H54 (cell line): ENCODE measurements at regions not wholly inside any gene's neighbourhood (a gene's known extent, or its start where the extent isn't known, plus 50 kb on each side); places are given as distances from the start of the nearest gene placed in this dataset.
"Not testable (repeated sequence)": the region's sequence is repeated elsewhere in the genome, so short reads cannot be mapped to it uniquely, and the experiment has no call there.

Experiments used
- DNase-seq: peaks from one replicate; pipeline ENCODE4 v3.0.0; 2011; ENCODE audit warnings: low spot score, mixed read lengths; ENCODE audit not compliant: insufficient read length
- FAIRE-seq: peaks from 3 replicates; lab custom pipeline; 2011; peaks lifted over from hg19 to GRCh38; lab: Jason Lieb, UNC
- POLR2A ChIP-seq: IDR thresholded peaks from 2 replicates; pipeline ENCODE4 v1.6.1; 2011; ENCODE audit warnings: low read depth, mild to moderate bottlenecking, low read length

DNA sequence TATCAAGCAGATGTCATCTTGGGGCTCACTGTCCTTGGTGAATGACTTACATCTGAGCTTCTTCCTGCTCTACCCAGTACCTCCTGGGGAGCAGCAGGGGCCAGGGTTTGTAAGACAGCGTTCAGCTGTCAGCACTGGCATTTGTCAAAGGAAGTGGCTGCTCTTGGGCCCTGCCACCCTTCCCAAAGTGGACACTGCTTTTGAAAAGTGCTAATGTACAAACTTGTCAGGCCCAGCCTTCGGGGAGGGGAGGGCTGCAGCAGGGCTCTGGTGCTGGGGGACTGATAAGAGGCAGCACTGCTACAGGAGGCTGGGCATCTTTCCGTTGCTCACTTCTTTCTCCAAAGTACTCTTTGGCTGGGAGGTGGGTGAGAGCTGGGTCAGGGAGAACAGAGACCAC lies 59.8 kb upstream of the RBM19 start:
- FAIRE-seq: no peak
- DNase-seq: no peak
- TF ChIP-seq POLR2A: no peak

DNA sequence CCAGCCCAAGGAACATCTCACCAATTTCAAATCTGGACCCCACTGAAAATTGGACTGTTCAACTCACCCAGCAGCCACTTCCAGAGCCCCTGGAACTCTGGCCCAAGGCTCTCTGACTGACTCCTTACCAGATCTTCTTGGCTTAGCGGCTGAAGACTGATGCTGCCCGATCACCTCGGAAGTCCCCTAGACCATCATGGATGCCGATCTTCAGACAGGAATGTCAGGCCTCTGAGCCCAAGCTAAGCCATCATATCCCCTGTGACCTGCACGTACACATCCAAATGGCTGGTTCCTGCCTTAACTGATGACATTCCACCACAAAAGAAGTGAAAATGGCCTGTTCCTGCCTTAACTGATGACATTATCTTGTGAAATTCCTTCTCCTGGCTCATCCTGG lies 56.0 kb upstream of the RBM19 start:
- FAIRE-seq, DNase-seq: not testable (repeated sequence)

DNA sequence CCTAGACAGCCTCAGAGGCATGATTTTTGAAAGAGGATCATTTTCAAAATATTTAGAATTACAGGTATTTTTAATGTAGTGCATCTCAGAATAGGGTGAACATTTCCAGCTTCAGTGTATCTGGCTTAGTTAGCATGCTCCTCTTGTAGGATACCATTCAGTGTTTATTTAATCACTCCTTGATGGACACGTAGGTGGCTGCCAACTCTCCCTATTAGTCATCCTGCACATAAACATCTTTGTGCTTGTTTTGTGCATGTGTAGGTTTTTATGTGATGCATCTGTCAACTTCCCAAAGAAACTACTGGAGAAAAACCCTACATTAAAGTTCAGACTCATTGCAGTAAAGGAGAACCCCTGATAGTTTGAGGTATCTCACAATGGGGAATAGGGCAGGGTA lies 52.5 kb upstream of the RBM19 start:
- FAIRE-seq (no peak), DNase-seq (no peak)
- no peak for TF ChIP-seq POLR2A
